H54 (cell line): ENCODE measurements at regions not wholly inside any gene's neighbourhood (a gene's known extent, or its start where the extent isn't known, plus 50 kb on each side); places are given as distances from the start of the nearest gene placed in this dataset.

ENCODE experiments used
- DNase-seq: peaks from one replicate; pipeline ENCODE4 v3.0.0; 2011; ENCODE audit warnings: low spot score, mixed read lengths; ENCODE audit not compliant: insufficient read length
- FAIRE-seq: peaks from 3 replicates; lab custom pipeline; 2011; peaks lifted over from hg19 to GRCh38; lab: Jason Lieb, UNC
- POLR2A ChIP-seq: IDR thresholded peaks from 2 replicates; pipeline ENCODE4 v1.6.1; 2011; ENCODE audit warnings: low read depth, mild to moderate bottlenecking, low read length

DNA sequence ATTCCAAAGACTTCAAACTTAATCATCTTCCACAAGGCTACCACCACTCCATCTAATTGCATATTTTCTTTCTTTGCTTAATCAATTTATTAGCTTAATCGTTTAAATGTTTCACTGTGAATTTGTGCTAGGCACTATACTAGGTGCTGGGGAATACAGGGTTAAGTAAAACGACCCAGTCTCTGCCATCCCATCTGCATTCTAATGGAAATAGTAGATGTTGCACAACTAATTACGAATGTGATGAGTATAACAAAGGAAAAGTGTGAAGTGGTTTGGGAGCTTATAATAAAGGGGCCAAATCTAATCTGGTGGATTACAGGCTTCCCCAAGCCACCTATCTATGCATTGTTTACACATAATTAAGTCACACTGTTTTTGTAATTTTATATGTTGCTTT is 147.1 kb downstream of the FAM181B start:
- no peak for TF ChIP-seq POLR2A
- FAIRE-seq (no peak), DNase-seq (no peak)

DNA sequence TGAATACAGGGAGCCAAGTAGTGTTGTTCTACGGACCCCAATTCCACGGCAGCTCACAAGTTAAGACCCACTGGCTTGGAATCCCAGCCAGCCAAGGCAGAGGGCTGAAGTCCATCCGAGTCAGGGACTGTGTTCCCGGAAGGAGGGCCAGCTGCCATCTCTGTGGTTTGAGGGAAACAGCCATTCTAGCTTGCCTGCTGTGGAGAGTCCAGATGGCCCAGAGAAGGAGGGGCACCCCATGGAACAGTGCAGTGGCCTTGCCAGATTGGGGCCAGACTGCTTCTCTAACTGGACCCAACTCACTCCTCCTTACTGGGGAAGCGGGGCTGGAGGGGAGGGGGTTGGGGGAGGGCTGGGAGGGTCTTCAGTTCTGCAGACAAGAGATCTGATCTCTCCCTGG is 156.4 kb downstream of the FAM181B start:
- DNase-seq (no peak), FAIRE-seq (no peak)
- no peak for TF ChIP-seq POLR2A

DNA sequence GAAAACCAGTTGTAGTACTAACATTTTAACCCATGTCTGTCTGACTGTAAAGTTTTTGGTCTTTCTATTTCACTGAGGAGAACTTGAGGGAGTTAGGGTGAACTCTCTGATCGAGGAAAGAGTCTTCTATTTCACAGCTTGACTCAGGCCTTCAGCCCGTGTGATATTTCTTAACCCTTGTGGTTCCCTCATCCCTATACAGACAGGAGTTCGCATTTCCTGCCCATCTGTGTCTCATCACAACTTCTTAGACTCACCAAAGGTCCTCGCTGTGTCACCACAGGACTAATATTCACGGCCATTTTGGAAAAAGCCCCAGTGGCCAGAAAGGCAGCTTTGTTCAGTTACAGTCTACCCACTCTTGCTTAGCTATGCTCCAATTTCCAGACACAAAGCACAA is 172.8 kb downstream of the FAM181B start:
- FAIRE-seq, result no peak
- no peak for DNase-seq

DNA sequence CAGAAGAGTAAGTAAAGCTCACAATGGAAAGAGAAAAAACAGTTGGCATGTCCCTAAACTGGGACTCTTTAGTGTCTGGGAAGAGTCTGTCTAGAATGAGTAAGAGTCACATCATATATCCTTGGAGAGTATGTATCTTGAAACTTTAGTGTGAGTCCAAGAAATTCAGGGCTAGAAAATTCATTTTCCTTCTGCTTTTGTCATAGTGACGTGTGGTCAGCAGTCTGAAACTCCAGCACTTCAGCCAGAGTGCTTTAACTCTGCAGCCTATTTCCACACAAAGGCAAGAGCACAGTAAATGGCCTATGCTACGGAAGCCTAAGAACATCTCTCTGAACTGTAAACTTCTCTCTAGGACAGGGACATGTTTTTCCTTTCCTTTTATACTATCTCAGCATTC is 174.1 kb downstream of the FAM181B start:
- FAIRE-seq (no peak), DNase-seq (no peak)
- no peak for TF ChIP-seq POLR2A

More for the DNA sequence above, 172.8 kb downstream of the FAM181B start:
- TF ChIP-seq POLR2A, result no peak

DNA sequence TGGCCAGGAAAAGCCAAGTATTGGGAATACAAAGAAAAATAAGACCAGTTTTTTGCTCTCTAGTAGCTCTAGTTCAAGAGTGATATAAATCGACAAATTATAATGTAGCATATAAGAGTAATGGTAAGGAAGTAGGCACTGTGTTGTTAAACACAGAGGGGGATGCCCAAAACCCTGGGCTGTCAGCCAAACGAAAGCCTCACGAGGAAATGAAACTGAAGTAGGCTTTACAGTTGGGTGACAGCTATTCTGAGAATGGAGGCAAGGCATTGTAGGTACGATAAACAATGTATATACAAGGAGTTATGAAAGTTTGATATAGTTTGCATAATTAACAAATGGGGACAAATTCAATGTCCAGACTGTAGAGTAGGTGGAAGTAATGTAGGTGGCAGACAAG is 176.4 kb downstream of the FAM181B start:
- FAIRE-seq, result no peak
- no peak for DNase-seq
- TF ChIP-seq POLR2A, result no peak

DNA sequence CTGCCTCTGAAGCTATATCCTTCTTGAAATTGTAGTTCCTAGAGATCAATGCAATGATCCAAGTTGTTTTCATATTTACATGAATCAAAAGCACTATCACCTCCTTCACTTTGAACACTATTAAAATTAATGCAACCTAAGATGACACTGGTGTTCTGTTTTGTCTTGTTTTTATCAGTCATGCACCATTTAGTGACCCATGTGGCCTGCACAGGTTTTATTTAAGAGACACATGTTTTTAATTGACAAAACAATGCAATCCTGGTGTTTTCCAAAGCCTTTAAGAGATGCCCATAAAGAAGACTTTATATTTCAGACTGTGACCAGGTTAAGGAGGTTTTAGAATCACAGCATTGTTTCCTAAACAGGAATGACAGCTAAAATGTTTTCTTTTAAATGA is 177.5 kb downstream of the FAM181B start:
- TF ChIP-seq POLR2A, result no peak
- DNase-seq, result no peak
- FAIRE-seq, result no peak

DNA sequence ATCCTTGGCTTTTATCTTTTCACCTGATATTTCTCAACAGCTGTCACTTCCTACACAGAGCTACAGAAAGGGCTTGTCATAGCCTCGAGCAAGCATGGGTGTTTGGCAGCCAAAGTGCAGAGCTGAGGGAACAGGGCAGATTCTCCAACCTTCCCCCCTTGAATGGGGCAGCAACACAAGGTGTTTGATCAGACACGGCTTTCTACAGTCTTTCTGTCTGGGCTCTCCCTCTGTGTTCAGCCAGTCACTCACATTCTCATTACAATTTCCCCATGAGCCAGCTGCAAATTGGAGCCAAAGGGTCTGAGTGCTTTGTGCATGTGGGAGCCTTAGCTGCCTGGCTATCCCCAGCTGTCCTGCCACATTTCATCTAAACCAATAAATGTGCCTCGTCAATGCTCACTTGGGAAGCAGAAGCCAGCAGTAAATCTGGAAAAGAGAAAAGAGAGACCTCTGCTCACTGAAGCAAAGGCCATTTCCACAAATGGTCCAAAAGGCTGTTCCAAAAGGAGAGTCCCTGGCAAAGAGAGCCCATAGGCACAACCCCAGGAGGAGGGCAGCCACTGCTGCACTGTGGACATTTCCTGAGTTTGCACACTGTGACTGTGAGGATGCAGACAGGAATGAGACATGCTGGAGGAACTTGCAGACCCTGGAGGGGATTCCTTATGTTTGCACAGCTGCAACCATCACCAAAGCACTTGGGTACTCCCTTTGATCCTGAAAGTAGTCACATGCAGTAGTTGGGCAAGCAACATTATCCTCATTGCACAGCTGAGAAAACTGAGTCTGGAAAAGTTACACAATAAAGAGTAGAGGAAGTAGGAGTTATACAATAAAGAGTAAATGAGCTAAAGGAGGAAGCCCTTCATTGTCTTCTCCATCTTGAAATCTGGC is 186.8 kb downstream of the FAM181B start:
- DNase-seq, result no peak
- TF ChIP-seq POLR2A, result no peak
- FAIRE-seq, result no peak

DNA sequence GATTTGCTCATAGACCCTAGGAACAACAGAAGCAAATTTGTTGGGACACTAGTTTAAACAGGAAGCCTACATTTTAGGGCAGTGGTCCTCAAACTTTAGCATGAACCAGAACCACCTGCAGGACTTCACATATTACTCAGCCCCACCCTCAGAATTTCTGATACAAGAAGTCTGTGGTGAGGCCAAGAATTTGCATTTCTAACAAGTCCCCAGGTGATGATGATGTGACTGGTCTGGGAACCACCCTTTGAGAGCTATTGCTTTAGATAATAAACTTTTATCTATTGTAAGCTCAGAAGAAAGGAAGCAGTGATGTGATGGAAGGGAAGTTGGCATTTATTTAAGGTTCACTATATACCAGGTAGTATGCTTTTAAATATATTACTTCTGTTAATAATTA is 194.0 kb downstream of the FAM181B start:
- TF ChIP-seq POLR2A, result no peak
- no peak for FAIRE-seq

DNA sequence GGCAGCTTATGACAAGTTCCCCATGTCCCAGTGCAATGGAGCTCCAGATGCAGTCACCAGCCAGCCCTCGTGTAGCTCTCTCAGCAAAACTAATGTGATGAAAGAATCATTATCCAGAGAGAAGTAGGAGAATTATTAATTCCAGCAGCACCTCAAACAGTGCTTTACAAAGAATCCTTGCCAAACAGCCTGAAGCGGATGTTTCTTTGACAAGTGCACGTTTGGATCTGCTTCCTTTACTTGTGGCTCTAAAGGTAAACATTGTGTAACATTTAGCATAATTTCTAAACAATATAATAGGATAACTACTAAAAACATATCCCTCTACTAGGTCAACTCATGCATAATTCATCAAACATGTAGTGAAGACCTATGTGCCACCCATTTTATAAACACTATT is 197.0 kb downstream of the FAM181B start:
- DNase-seq (no peak), FAIRE-seq (no peak)
- TF ChIP-seq POLR2A, result no peak

More for the DNA sequence above, 194.0 kb downstream of the FAM181B start:
- DNase-seq, result no peak

DNA sequence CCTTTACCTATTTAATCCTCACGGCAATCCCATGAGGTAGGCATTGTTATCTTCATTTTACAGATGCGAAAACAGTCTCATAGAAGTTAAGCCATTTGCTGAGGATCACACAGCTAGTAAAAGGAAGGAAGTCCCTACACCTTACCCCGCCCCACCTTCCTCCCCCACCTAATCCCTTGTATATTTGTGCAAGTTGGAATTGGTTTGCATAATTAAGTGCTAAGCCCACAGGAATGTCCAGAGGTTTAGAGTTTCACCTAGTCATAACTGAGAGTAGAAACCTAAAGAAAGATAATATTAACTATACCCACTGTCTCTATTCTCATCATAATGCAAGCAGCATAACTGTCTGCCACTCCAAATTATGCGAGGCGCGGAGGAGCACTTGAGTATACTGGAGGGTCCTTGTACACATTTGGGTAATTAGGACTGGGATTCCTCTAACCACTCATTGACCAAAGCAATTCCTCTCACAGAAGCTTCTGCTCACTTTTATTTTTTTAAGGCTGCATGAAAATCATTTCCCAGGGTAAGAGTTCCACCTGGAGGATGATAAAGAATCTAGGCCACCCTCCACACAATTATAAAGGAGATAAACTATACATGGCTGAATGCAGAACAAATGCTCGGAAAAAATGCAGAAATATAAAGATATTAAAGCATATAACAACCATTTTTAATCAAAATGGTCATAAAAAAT is 199.9 kb downstream of the FAM181B start:
- FAIRE-seq (no peak), DNase-seq (no peak)
- TF ChIP-seq POLR2A, result no peak

DNA sequence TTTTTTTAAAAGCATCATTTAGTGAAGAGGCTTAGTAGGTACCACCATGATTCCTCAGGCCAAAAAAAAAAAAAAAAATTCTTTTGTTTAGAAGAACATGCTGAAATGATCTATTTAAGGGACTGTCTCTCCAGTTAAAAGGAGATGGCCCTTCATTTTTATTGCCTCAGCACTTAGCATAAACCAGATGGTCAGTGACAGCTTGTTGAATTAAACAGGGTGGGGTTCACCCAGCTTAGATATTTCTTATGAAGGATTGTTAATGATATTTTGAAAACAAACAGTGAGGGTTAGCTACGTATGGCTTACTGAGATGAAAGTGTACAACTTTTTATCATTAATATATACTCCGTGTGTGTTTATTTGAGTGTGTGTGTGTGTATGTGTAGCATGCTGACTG is 203.7 kb downstream of the FAM181B start:
- DNase-seq (no peak), FAIRE-seq (no peak)
- TF ChIP-seq POLR2A, result no peak

DNA sequence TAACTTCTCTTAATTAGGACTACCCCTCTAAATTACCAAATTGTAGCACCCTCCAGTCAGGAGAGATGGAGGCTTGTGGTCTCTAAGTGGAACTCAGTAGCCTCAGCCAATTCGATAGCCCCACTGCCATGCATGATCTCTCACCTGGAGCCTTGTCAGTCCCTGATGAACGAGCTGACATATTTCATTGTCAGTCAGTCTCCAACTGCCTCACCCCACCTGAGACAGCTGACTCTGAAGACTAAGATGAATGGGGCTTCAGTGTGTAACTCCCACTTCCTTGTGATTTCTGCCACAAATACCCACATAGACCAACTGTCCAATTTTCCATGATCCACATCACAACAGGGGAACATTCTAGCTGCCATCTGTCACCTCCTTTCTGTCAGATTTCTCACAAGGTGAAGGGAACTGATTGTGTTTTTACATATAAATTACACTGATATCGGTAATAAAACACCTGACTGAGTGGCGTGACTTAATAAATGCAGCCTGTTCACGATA is 206.5 kb downstream of the FAM181B start:
- FAIRE-seq (no peak), DNase-seq (no peak)
- no peak for TF ChIP-seq POLR2A

DNA sequence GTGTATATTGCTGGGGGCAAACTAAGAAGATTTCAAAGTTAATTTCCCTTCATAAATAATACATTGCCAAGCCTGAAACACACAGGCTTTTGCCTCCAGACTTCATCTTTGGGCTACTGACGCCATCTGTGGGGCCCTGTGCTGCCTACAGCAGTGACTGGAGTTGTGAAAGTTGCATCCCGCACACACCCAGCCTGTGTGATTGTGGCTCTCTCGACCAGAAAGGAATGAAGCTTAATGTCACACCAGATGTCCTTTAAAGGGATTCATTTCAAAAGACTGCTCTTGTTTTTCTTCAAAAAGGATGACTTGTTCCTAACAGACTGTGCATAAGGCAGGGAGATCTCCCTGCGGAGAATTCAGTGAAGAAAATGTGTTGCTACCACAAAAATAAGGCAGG is 210.5 kb downstream of the FAM181B start:
- no peak for TF ChIP-seq POLR2A
- no peak for DNase-seq
- FAIRE-seq, result no peak

DNA sequence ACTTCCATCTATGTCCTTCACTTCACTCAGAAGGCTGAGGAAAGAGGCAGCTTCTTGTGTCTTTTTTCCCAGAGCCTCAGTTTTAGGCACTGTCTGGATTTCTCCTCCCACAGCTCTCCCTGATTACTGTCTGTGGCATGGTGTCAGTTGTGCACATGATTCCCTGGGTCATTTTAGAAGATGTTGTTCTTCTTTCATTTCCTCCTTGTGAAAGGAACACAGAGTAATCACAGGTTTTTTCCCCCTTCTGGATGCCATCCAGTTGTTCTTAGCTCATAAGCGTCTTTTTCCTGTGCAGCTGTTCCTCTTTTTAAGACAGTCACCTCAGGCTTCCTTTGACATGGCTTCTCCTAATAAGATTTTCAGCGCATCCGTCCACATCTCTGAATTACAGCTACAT is 212.2 kb downstream of the FAM181B start:
- FAIRE-seq (no peak), DNase-seq (no peak)
- no peak for TF ChIP-seq POLR2A

DNA sequence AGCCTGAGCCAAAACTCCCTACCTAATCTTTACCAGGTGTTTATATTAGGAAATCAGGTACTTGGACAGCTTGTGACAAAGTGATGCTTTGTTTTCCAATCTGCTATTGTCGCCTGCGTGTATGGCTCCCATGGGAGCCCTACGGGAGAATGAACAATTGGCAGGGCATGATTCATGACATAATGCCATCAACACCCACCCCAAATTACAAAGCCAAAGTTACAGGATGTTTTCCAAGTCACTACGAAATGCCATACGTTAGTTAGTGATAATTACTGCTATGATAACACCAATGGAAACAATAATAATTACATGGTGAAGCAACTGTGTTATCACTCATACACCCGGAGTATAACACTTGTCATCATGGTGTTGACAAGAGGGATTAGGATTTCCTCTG is 226.4 kb downstream of the FAM181B start:
- TF ChIP-seq POLR2A, result no peak
- DNase-seq (no peak), FAIRE-seq (no peak)
